Adrenal gland (tissue), 5 donors: ENCODE measurements at regions not wholly inside any gene's neighbourhood (a gene's known extent, or its start where the extent isn't known, plus 50 kb on each side); places are given as distances from the start of the nearest gene placed in this dataset.

Experiments used
- POLR2A ChIP-seq, 2 donors: fragments of 450-650 bp; IDR thresholded peaks; one replicate each; pipeline ENCODE4 v1.6.1; 2017; ENCODE audit warnings: antibody characterized with exemption in 2 of 2, mild to moderate bottlenecking in 2 of 2, moderate library complexity in 1 of 2
- TF ChIP-seq, protein P1 (sequence below), 6 experiments: fragments of 450-650 bp in 4 of 6; fragments of 200-600 bp in 2 of 6; sonication (generic) in 1 of 6; IDR thresholded peaks; 1 replicate in 5 of 6; 2 replicates in 1 of 6; pipeline versions ENCODE4 v1.5.1 to v1.8.0; 2016 to 2021; ENCODE audit warnings: antibody characterized with exemption in 6 of 6, mild to moderate bottlenecking in 2 of 6, moderate library complexity in 1 of 6
- donor health status: DM: no; HTN: no; CAD: no.

DNA sequence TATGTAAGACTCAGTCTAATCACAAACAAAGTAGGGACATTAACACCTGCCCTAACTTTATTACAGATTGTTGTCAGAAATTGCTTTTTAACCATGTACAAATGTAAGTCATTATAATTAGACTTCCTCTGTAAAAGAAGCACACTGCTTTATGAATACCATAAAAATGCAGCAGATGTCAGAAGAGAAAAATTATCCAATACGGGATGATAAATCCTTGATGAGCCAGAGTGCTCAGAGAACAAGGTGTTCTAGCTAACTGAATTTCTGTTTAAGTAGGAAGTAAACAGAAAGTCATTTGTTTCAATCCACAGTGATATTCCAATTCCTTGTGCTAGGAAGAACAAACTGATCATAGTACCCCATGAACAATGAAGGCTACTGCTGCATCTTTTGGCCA lies 54.6 kb upstream of the BMPER start:
- TF ChIP-seq, protein P1, sequence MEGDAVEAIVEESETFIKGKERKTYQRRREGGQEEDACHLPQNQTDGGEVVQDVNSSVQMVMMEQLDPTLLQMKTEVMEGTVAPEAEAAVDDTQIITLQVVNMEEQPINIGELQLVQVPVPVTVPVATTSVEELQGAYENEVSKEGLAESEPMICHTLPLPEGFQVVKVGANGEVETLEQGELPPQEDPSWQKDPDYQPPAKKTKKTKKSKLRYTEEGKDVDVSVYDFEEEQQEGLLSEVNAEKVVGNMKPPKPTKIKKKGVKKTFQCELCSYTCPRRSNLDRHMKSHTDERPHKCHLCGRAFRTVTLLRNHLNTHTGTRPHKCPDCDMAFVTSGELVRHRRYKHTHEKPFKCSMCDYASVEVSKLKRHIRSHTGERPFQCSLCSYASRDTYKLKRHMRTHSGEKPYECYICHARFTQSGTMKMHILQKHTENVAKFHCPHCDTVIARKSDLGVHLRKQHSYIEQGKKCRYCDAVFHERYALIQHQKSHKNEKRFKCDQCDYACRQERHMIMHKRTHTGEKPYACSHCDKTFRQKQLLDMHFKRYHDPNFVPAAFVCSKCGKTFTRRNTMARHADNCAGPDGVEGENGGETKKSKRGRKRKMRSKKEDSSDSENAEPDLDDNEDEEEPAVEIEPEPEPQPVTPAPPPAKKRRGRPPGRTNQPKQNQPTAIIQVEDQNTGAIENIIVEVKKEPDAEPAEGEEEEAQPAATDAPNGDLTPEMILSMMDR (IDR thresholded peaks at IDR 0.05): no peak
- no peak for TF ChIP-seq POLR2A (IDR thresholded peaks at IDR 0.05)
